ENCODE measurements at regions not wholly inside any gene's neighbourhood (a gene's known extent, or its start where the extent isn't known, plus 50 kb on each side); places are given as distances from the start of the nearest gene placed in this dataset.

DNA sequence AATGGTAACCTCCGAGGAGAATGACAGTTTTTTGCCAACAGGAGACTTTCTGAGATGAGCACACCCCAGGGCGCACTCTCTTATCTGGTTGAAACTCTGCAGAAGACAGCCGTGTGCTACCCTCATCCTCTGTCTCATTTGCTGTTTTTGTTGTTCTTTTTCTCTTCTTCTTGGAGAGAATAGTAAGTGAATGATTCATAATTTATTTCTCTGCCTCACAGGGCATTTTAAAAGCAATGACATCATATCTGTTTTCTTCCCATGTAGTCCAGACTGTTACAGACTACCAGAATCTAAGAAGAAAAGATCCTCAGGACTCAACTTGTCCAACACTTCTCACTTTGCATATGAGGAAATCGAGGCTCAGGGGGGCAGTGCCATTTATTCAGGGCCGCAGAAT lies 771.1 kb upstream of the GRM7 start:
- DNase-seq (no peak), FAIRE-seq (no peak)
- H3K27ac ChIP-seq (ENCODE audit: low read depth in 2 of 2, low read length in 2 of 2) = no peak overlapping the region
- no peaks in the 10 kb centered on the region for H3K27me3 ChIP-seq (ENCODE audit: control insufficient read depth, insufficient read depth, low read length)
- no peaks in the 10 kb centered on the region for H3K9me3 ChIP-seq (ENCODE audit: control insufficient read depth in 2 of 3, insufficient read depth in 1 of 3, low read length in 3 of 3)
- no peak overlapping the region for H3K9ac ChIP-seq (ENCODE audit: low read length in 3 of 3)
- TF ChIP-seq, protein P1, sequence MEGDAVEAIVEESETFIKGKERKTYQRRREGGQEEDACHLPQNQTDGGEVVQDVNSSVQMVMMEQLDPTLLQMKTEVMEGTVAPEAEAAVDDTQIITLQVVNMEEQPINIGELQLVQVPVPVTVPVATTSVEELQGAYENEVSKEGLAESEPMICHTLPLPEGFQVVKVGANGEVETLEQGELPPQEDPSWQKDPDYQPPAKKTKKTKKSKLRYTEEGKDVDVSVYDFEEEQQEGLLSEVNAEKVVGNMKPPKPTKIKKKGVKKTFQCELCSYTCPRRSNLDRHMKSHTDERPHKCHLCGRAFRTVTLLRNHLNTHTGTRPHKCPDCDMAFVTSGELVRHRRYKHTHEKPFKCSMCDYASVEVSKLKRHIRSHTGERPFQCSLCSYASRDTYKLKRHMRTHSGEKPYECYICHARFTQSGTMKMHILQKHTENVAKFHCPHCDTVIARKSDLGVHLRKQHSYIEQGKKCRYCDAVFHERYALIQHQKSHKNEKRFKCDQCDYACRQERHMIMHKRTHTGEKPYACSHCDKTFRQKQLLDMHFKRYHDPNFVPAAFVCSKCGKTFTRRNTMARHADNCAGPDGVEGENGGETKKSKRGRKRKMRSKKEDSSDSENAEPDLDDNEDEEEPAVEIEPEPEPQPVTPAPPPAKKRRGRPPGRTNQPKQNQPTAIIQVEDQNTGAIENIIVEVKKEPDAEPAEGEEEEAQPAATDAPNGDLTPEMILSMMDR (IDR thresholded peaks at IDR 0.05; ENCODE audit: borderline replicate concordance, extremely low read depth, insufficient read depth) = no peak
- intact Hi-C loops (cut with DNase I) = no loop called here
- H3K4me1 ChIP-seq (ENCODE audit: control insufficient read depth in 2 of 3, insufficient read depth in 2 of 3, low read depth in 1 of 3, low read length in 3 of 3) = no peaks in the 10 kb centered on the region
- H3K36me3 ChIP-seq (ENCODE audit: control insufficient read depth in 2 of 3, insufficient read depth in 3 of 3, low read length in 3 of 3) = no peaks in the 10 kb centered on the region
- no peak overlapping the region for H3K4me3 ChIP-seq (ENCODE audit: low read length in 3 of 3)

- Histone ChIP-seq H3K9me3 (ENCODE audit: control insufficient read depth in 2 of 3, insufficient read depth in 1 of 3, low read length in 3 of 3) (no peaks in the 10 kb centered on the region), H3K4me3 (ENCODE audit: low read length in 3 of 3) (no peak overlapping the region), H3K36me3 (ENCODE audit: control insufficient read depth in 2 of 3, insufficient read depth in 3 of 3, low read length in 3 of 3) (no peaks in the 10 kb centered on the region), H3K27me3 (ENCODE audit: control insufficient read depth, insufficient read depth, low read length) (no peaks in the 10 kb centered on the region), H3K9ac (ENCODE audit: low read length in 3 of 3) (no peak overlapping the region), H3K27ac (ENCODE audit: low read depth in 2 of 2, low read length in 2 of 2) (no peak overlapping the region), H3K4me1 (ENCODE audit: control insufficient read depth in 2 of 3, insufficient read depth in 2 of 3, low read depth in 1 of 3, low read length in 3 of 3) (no peaks in the 10 kb centered on the region)
- TF ChIP-seq, protein P1 (IDR thresholded peaks at IDR 0.05; ENCODE audit: borderline replicate concordance, extremely low read depth, insufficient read depth) = no peak
- no peak for FAIRE-seq
- intact Hi-C loops (cut with DNase I) = no loop called here
- no peak for DNase-seq
These were observed 769.7 kb upstream of the GRM7 start for GRCh38 chr3:6091262-6091661.

GRCh38 chr3:6095006-6095405 lies 765.9 kb upstream of the GRM7 start:
- TF ChIP-seq, protein P1 (IDR thresholded peaks at IDR 0.05; ENCODE audit: borderline replicate concordance, extremely low read depth, insufficient read depth) = no peak
- intact Hi-C loops (cut with DNase I) = no loop called here
- H3K4me3 ChIP-seq (ENCODE audit: low read length in 3 of 3) = no peak overlapping the region
- H3K27ac ChIP-seq (ENCODE audit: low read depth in 2 of 2, low read length in 2 of 2) = no peak overlapping the region
- no peak overlapping the region for H3K9ac ChIP-seq (ENCODE audit: low read length in 3 of 3)
- H3K4me1 ChIP-seq (ENCODE audit: control insufficient read depth in 2 of 3, insufficient read depth in 2 of 3, low read depth in 1 of 3, low read length in 3 of 3) = no peaks in the 10 kb centered on the region
- H3K9me3 ChIP-seq (ENCODE audit: control insufficient read depth in 2 of 3, insufficient read depth in 1 of 3, low read length in 3 of 3) = no peaks in the 10 kb centered on the region
- no peak for FAIRE-seq
- no peaks in the 10 kb centered on the region for H3K27me3 ChIP-seq (ENCODE audit: control insufficient read depth, insufficient read depth, low read length)
- no peak for DNase-seq
- H3K36me3 ChIP-seq (ENCODE audit: control insufficient read depth in 2 of 3, insufficient read depth in 3 of 3, low read length in 3 of 3) = no peaks in the 10 kb centered on the region

DNA sequence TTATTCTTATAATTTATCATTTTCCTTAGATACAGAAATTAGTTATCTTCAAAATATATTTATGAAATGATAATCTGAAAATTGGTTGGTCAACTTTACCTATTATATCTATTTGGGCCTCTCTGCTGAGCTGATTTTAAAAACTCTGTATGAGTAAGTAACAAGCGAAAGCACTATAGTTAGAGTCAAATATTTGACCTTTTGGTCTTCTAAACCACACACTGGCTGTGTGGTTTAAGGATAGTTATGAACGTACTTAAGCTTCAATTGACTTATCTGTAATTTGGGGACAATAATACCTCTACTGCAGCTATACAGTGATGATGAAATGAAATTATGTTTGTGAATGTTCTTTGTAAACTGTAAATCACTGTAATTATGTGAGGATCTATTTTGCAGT lies 763.9 kb upstream of the GRM7 start:
- Histone ChIP-seq H3K4me1 (ENCODE audit: control insufficient read depth in 2 of 3, insufficient read depth in 2 of 3, low read depth in 1 of 3, low read length in 3 of 3) (no peaks in the 10 kb centered on the region), H3K27me3 (ENCODE audit: control insufficient read depth, insufficient read depth, low read length) (no peaks in the 10 kb centered on the region), H3K9me3 (ENCODE audit: control insufficient read depth in 2 of 3, insufficient read depth in 1 of 3, low read length in 3 of 3) (no peaks in the 10 kb centered on the region), H3K36me3 (ENCODE audit: control insufficient read depth in 2 of 3, insufficient read depth in 3 of 3, low read length in 3 of 3) (no peaks in the 10 kb centered on the region), H3K4me3 (ENCODE audit: low read length in 3 of 3) (no peak overlapping the region), H3K9ac (ENCODE audit: low read length in 3 of 3) (no peak overlapping the region), H3K27ac (ENCODE audit: low read depth in 2 of 2, low read length in 2 of 2) (no peak overlapping the region)
- intact Hi-C loops (cut with DNase I) = no loop called here
- FAIRE-seq = no peak
- TF ChIP-seq, protein P1 (IDR thresholded peaks at IDR 0.05; ENCODE audit: borderline replicate concordance, extremely low read depth, insufficient read depth) = no peak
- DNase-seq = no peak

Measured in kidney (tissue), 13 donors.